ENCODE measurements at regions not wholly inside any gene's neighbourhood (a gene's known extent, or its start where the extent isn't known, plus 50 kb on each side); places are given as distances from the start of the nearest gene placed in this dataset.

DNA sequence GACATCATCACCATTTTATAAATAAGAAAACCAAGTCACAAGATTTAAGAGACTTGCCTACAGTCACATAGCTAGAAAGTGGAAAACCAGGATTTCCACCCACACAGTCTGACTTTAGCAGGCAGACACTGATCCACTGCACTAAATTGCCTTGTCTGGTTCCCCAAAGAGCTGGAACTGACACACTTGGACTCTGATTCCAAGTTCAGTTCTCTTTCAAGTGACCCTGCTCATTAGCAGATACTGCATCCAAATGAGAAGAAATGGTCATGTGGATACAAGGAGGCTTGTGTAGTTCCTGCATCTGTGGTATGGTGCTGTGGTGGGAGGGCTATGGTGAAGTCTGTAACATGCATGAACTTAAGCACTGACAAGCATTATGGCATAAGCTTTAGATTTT, 180.1 kb upstream of the MKLN1 start:
- ChIA-PET POLR2A (interaction anchor here (0.6 kb wide), 1 partner anchor 9 kb away, joined by 3 read pairs; no protein-coding TSS in a partner anchor), CTCF (interaction anchor here (0.9 to 1.1 kb wide), 2 partner anchors 10 to 17 kb away, joined by 3 to 4 read pairs; no protein-coding TSS in a partner anchor), RAD21 (ENCODE audit: low non-redundant PET in 1 of 2, low total read pairs in 2 of 2, uncharacterized antibody in 2 of 2, unreplicated experiment in 2 of 2) (no interaction called here)
- Histone ChIP-seq H3K27ac (ENCODE audit: low read depth, low read length) (no peak overlapping the region), H3K9me3 (ENCODE audit: control insufficient read depth in 1 of 2, insufficient read depth in 1 of 2, low read depth in 1 of 2, low read length in 2 of 2) (no peaks in the 10 kb centered on the region), H3K4me3 (replicated peaks in 1 of 2; ENCODE audit: low read depth in 1 of 2, low read length in 2 of 2) (no peak overlapping the region), H2AFZ (ENCODE audit: low read depth, low read length, poor library complexity, severe bottlenecking) (no peak overlapping the region), H3K27me3 (ENCODE audit: insufficient read depth, low read length) (no peaks in the 10 kb centered on the region), H3K79me2 (ENCODE audit: insufficient read depth, low read length) (no peaks in the 10 kb centered on the region), H3K4me2 (ENCODE audit: low read length) (no peak overlapping the region), H4K20me1 (ENCODE audit: insufficient read depth) (no peaks in the 10 kb centered on the region), H3K9ac (ENCODE audit: low read length) (no peak overlapping the region), H3K36me3 (ENCODE audit: control insufficient read depth in 1 of 2, insufficient read depth in 2 of 2, low read length in 2 of 2) (no peaks in the 10 kb centered on the region), H3K4me1 (ENCODE audit: control insufficient read depth in 1 of 2, insufficient read depth in 2 of 2, low read length in 2 of 2) (peaks cover 14 to 23% of the 10 kb centered on the region in 2 experiments), H3K9me2 (ENCODE audit: insufficient read depth) (no peaks in the 10 kb centered on the region)
- ATAC-seq: no peak
- intact Hi-C loops (cut with micrococcal nuclease): no loop called here
- no peak for DNase-seq (ENCODE audit: low read depth, low spot score)
- no TSS peak for BruUV-seq (replicated peaks)
- TF ChIP-seq YY1 (IDR thresholded peaks at IDR 0.05; ENCODE audit: extremely low read depth, insufficient replicate concordance, low read depth, low read length) (no peak), SRF (IDR thresholded peaks at IDR 0.05; ENCODE audit: low read depth) (no peak), CTCF (IDR thresholded peaks at IDR 0.05 in 2 of 3, conservative IDR thresholded peaks at IDR 0.05 in 1 of 3; ENCODE audit: borderline replicate concordance in 1 of 3, insufficient read depth in 1 of 3, low read depth in 2 of 3, low read length in 2 of 3) (no peak), REST (IDR thresholded peaks at IDR 0.05; ENCODE audit: low read depth) (no peak), EZH2phosphoT487 (IDR thresholded peaks at IDR 0.05; ENCODE audit: borderline replicate concordance) (no peak), ZNF274 (IDR thresholded peaks at IDR 0.05; ENCODE audit: low read depth, low read length) (no peak), SIN3A (IDR thresholded peaks at IDR 0.05; ENCODE audit: low read depth) (no peak), SP1 (IDR thresholded peaks at IDR 0.05; ENCODE audit: low read depth) (no peak), CBX3 (IDR thresholded peaks at IDR 0.05; ENCODE audit: low read depth) (no peak), RAD21 (IDR thresholded peaks at IDR 0.05; ENCODE audit: low read depth) (no peak), EGR1 (IDR thresholded peaks at IDR 0.05; ENCODE audit: low read depth) (no peak), FOSL1 (IDR thresholded peaks at IDR 0.05; ENCODE audit: low read depth) (no peak), CEBPB (IDR thresholded peaks at IDR 0.05; ENCODE audit: low read depth) (no peak)
- TF ChIP-seq, protein P1, sequence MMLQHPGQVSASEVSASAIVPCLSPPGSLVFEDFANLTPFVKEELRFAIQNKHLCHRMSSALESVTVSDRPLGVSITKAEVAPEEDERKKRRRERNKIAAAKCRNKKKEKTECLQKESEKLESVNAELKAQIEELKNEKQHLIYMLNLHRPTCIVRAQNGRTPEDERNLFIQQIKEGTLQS (IDR thresholded peaks at IDR 0.05): no peak
- TF ChIP-seq, protein P2, sequence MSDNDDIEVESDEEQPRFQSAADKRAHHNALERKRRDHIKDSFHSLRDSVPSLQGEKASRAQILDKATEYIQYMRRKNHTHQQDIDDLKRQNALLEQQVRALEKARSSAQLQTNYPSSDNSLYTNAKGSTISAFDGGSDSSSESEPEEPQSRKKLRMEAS (IDR thresholded peaks at IDR 0.05): no peak
